T-helper 1 cell (primary cell): ENCODE measurements at regions not wholly inside any gene's neighbourhood (a gene's known extent, or its start where the extent isn't known, plus 50 kb on each side); places are given as distances from the start of the nearest gene placed in this dataset.

Source experiments
- DNase-seq, 5 donors: peaks; one replicate each; pipeline ENCODE4 v3.0.0-alpha.2; 2012 to 2020

GRCh38 chr14:26773906-26774593 lies 176.2 kb upstream of the NOVA1 start:
- DNase-seq = no peak

- no peak for DNase-seq
These were observed 178.1 kb upstream of the NOVA1 start for GRCh38 chr14:26775765-26776563.

- no peak for DNase-seq
These were observed 193.4 kb upstream of the NOVA1 start for GRCh38 chr14:26791117-26791806.

- no peak for DNase-seq
These were observed 196.9 kb upstream of the NOVA1 start for GRCh38 chr14:26794731-26795130.

- no peak for DNase-seq
These were observed 210.6 kb upstream of the NOVA1 start for GRCh38 chr14:26808407-26808806.

- DNase-seq = no peak
These were observed 212.8 kb upstream of the NOVA1 start for GRCh38 chr14:26810631-26811030.

GRCh38 chr14:26811756-26812305 lies 214.0 kb upstream of the NOVA1 start:
- no peak for DNase-seq

GRCh38 chr14:26820138-26820537 lies 222.3 kb upstream of the NOVA1 start:
- no peak for DNase-seq

GRCh38 chr14:26820572-26820971 lies 222.7 kb upstream of the NOVA1 start:
- no peak for DNase-seq

GRCh38 chr14:26828741-26829140 lies 230.9 kb upstream of the NOVA1 start:
- no peak for DNase-seq

GRCh38 chr14:26833621-26834176 lies 235.9 kb upstream of the NOVA1 start:
- DNase-seq = no peak

- no peak for DNase-seq
These were observed 238.2 kb upstream of the NOVA1 start for GRCh38 chr14:26835979-26836570.

GRCh38 chr14:26839481-26839880 lies 241.6 kb upstream of the NOVA1 start:
- no peak for DNase-seq

GRCh38 chr14:26841326-26841725 lies 243.5 kb upstream of the NOVA1 start:
- no peak for DNase-seq

- DNase-seq = no peak
These were observed 244.3 kb upstream of the NOVA1 start for GRCh38 chr14:26841920-26842741.

GRCh38 chr14:26845151-26845818 lies 247.5 kb upstream of the NOVA1 start:
- no peak for DNase-seq

- DNase-seq = no peak
These were observed 248.6 kb upstream of the NOVA1 start for GRCh38 chr14:26846388-26846787.

- no peak for DNase-seq
These were observed 251.7 kb upstream of the NOVA1 start for GRCh38 chr14:26849514-26849913.

GRCh38 chr14:26851793-26852192 lies 254.0 kb upstream of the NOVA1 start:
- DNase-seq = no peak

- DNase-seq = no peak
These were observed 257.4 kb upstream of the NOVA1 start for GRCh38 chr14:26855077-26855753.
